ENCODE measurements at regions not wholly inside any gene's neighbourhood (a gene's known extent, or its start where the extent isn't known, plus 50 kb on each side); places are given as distances from the start of the nearest gene placed in this dataset.

- TF ChIP-seq, protein P1, sequence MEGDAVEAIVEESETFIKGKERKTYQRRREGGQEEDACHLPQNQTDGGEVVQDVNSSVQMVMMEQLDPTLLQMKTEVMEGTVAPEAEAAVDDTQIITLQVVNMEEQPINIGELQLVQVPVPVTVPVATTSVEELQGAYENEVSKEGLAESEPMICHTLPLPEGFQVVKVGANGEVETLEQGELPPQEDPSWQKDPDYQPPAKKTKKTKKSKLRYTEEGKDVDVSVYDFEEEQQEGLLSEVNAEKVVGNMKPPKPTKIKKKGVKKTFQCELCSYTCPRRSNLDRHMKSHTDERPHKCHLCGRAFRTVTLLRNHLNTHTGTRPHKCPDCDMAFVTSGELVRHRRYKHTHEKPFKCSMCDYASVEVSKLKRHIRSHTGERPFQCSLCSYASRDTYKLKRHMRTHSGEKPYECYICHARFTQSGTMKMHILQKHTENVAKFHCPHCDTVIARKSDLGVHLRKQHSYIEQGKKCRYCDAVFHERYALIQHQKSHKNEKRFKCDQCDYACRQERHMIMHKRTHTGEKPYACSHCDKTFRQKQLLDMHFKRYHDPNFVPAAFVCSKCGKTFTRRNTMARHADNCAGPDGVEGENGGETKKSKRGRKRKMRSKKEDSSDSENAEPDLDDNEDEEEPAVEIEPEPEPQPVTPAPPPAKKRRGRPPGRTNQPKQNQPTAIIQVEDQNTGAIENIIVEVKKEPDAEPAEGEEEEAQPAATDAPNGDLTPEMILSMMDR (IDR thresholded peaks at IDR 0.05; ENCODE audit: unreplicated experiment): no peak
- Mint-ChIP-seq H3K27ac (ENCODE audit: unreplicated experiment) (no peak overlapping the region), H3K27me3 (ENCODE audit: unreplicated experiment) (no peaks in the 10 kb centered on the region), H3K4me1 (ENCODE audit: unreplicated experiment) (no peaks in the 10 kb centered on the region), H3K9me3 (ENCODE audit: unreplicated experiment) (no peaks in the 10 kb centered on the region), H3K4me3 (ENCODE audit: unreplicated experiment) (no peak overlapping the region), H3K36me3 (ENCODE audit: low read depth, unreplicated experiment) (no peaks in the 10 kb centered on the region)
- DNase-seq (ENCODE audit: low spot score): no peak
These were observed 269.7 kb downstream of the HS3ST1 start for GRCh38 chr4:11158971-11159370.

- Mint-ChIP-seq H3K9me3 (ENCODE audit: unreplicated experiment) (no peaks in the 10 kb centered on the region), H3K27ac (ENCODE audit: unreplicated experiment) (no peak overlapping the region)
These were observed 273.4 kb downstream of the HS3ST1 start for GRCh38 chr4:11155208-11155867.

DNA sequence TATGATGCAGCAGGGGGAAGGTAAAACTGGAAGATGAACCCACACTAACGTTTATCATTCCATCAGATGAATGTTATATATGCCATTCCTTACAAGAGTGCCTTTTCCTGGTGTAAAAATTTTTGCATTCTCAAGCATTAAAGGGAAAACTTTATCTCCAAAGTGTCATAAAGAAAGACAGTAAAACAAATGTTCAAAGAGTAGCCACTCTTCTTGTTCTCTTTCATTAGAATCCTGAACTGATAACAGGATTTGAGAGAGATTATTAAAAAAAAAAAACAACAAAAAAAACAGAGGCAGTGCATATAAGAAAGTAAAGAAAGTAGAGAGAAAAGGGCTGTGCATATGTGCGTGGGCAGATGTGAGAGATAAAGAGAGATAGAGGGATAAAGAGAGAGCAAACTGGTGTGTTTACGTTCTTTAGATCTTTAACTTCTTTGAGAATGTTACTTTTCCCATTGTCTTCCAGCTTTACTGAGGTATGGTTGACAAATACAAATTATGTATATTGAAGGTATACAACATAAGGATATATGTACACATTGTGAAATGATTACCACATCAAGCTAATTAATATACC lies 275.4 kb downstream of the HS3ST1 start:
- no peaks in the 10 kb centered on the region for H3K9me3 Mint-ChIP-seq (ENCODE audit: unreplicated experiment)
- TF ChIP-seq, protein P1 (IDR thresholded peaks at IDR 0.05; ENCODE audit: unreplicated experiment): no peak
- DNase-seq (ENCODE audit: low spot score): no peak
- peaks cover 1% of the 10 kb centered on the region for H3K27me3 Mint-ChIP-seq (ENCODE audit: unreplicated experiment)
- H3K4me3 Mint-ChIP-seq (ENCODE audit: unreplicated experiment): no peak overlapping the region
- no peak overlapping the region for H3K27ac Mint-ChIP-seq (ENCODE audit: unreplicated experiment)
- H3K36me3 Mint-ChIP-seq (ENCODE audit: low read depth, unreplicated experiment): no peaks in the 10 kb centered on the region
- no peaks in the 10 kb centered on the region for H3K4me1 Mint-ChIP-seq (ENCODE audit: unreplicated experiment)

More at GRCh38 chr4:11155208-11155867, 273.4 kb downstream of the HS3ST1 start:
- TF ChIP-seq, protein P1 (IDR thresholded peaks at IDR 0.05; ENCODE audit: unreplicated experiment): no peak
- H3K4me1 Mint-ChIP-seq (ENCODE audit: unreplicated experiment): no peaks in the 10 kb centered on the region
- no peaks in the 10 kb centered on the region for H3K36me3 Mint-ChIP-seq (ENCODE audit: low read depth, unreplicated experiment)
- no peak overlapping the region for H3K4me3 Mint-ChIP-seq (ENCODE audit: unreplicated experiment)
- no peak for DNase-seq (ENCODE audit: low spot score)
- H3K27me3 Mint-ChIP-seq (ENCODE audit: unreplicated experiment): no peaks in the 10 kb centered on the region

DNA sequence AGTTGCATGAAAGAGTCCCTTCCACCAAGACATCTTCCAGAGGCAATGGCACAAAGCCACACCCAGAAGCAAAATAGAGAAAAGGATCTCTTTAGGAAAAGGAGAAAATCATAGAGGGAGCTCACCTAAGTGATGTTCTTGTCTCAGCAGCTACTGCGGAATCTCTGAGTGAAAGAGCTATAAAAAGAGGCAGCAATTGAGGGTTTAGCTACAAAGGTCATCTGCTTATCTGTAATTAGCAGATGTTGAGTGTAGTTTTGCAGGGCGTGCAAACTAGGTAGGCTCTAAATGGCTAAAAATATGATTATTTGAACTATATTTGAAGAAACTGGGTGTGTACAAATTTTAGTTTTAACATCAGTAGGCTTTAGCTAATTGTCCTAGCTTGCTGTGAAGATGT lies 276.0 kb downstream of the HS3ST1 start:
- no peaks in the 10 kb centered on the region for H3K9me3 Mint-ChIP-seq (ENCODE audit: unreplicated experiment)
- TF ChIP-seq, protein P1 (IDR thresholded peaks at IDR 0.05; ENCODE audit: unreplicated experiment): no peak
- no peaks in the 10 kb centered on the region for H3K4me1 Mint-ChIP-seq (ENCODE audit: unreplicated experiment)
- no peak overlapping the region for H3K4me3 Mint-ChIP-seq (ENCODE audit: unreplicated experiment)
- H3K27me3 Mint-ChIP-seq (ENCODE audit: unreplicated experiment): peaks cover 1% of the 10 kb centered on the region
- H3K36me3 Mint-ChIP-seq (ENCODE audit: low read depth, unreplicated experiment): no peaks in the 10 kb centered on the region
- H3K27ac Mint-ChIP-seq (ENCODE audit: unreplicated experiment): no peak overlapping the region
- no peak for DNase-seq (ENCODE audit: low spot score)

GRCh38 chr4:11151500-11151899 lies 277.2 kb downstream of the HS3ST1 start:
- no peaks in the 10 kb centered on the region for H3K9me3 Mint-ChIP-seq (ENCODE audit: unreplicated experiment)
- TF ChIP-seq, protein P1 (IDR thresholded peaks at IDR 0.05; ENCODE audit: unreplicated experiment): no peak
- H3K4me1 Mint-ChIP-seq (ENCODE audit: unreplicated experiment): no peaks in the 10 kb centered on the region
- no peak overlapping the region for H3K4me3 Mint-ChIP-seq (ENCODE audit: unreplicated experiment)
- H3K27ac Mint-ChIP-seq (ENCODE audit: unreplicated experiment): no peak overlapping the region
- no peak for DNase-seq (ENCODE audit: low spot score)
- H3K27me3 Mint-ChIP-seq (ENCODE audit: unreplicated experiment): peaks cover 1% of the 10 kb centered on the region
- H3K36me3 Mint-ChIP-seq (ENCODE audit: low read depth, unreplicated experiment): no peaks in the 10 kb centered on the region

All from endothelial cell (in vitro differentiated cells).